GM21360 (cell line): ENCODE measurements at regions not wholly inside any gene's neighbourhood (a gene's known extent, or its start where the extent isn't known, plus 50 kb on each side); places are given as distances from the start of the nearest gene placed in this dataset.
"Not testable (repeated sequence)": the region's sequence is repeated elsewhere in the genome, so short reads cannot be mapped to it uniquely, and the experiment has no call there.

Source experiments
- ATAC-seq: cut with Tn5 transposase; IDR thresholded peaks from one replicate; pipeline ENCODE4 v1.9.1; 2021; ENCODE audit warnings: mild to moderate bottlenecking, moderate library complexity; ENCODE audit not compliant: unreplicated experiment

- ATAC-seq, result no peak
Measured at GRCh38 chr20:12564979-12565378, 443.8 kb upstream of the SPTLC3 start.

GRCh38 chr20:12566596-12566995, 442.2 kb upstream of the SPTLC3 start:
- ATAC-seq, result no peak

DNA sequence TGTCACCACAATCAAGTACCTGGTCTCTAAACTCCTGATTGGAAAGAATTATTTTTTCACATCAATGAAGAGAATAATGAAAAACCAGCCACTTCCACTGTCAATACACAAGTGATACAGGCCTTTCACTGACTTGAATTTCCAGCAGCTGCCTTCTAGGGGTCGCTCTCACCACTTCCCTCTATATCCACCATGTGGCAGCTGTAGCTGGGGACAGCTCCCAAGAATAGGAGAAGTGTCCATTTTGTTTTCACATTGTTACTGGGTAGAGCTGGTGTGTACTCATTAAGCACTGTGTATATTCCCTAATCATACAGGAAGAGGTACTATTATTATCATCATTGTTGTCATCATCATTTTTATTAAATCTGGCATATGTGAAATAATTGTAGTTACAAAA, 438.4 kb upstream of the SPTLC3 start:
- no peak for ATAC-seq

GRCh38 chr20:12573442-12573841, 435.3 kb upstream of the SPTLC3 start:
- no peak for ATAC-seq

DNA sequence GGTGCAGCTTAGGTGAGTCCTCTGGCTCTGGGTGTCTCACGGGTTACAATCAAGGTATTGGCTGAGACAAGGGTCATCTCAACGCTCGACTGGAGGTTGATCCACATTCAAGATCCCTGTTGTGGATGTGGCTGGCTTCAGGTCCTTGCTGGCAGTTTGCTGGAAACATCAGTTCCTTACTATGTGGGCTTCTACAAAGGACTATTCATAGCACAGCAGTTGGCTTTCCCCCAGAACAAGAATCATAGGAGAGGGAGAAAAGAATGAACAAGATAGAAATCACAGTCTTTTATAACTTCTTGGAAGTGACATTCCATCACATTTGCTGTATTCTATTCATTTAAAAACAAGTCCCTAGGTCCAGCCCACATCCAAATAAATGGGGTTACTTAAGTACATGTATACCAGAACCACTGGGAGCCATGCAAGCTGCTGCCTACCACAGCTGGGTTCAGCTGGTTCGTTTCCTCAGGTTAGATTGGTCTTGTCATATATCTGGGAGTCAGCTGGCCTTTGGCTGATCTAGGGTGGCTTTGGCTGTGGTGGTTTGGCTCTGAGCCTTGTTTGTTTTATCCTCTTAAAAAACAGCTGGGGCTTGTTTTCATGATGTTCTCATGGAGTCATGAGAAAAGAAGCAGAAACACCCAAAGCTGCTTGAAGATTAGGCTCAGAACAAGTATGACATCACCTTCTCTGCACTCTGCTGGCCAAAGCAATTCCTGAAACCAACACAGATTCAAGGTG, 433.2 kb upstream of the SPTLC3 start:
- no peak for ATAC-seq

DNA sequence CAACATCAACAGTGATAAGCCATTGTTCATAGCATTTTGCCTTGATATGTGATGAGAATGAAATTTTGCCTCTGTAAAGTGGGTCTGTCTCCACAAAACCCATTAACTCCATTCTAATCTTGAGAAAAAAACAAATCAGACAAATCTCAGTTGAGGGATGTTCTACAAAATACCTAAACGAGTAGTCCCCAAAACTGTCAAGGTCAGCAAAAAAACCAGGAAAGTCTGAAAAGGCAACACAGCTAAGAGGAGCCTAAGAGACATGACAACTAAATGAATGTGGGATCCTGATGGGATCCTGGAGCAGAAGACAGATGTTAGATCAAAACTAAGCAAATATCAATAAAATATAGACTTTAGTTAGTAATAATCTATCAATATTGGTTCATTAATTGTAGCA, 431.6 kb upstream of the SPTLC3 start:
- no peak for ATAC-seq

- ATAC-seq, result no peak
Measured at GRCh38 chr20:12581644-12582289, 427.0 kb upstream of the SPTLC3 start.

DNA sequence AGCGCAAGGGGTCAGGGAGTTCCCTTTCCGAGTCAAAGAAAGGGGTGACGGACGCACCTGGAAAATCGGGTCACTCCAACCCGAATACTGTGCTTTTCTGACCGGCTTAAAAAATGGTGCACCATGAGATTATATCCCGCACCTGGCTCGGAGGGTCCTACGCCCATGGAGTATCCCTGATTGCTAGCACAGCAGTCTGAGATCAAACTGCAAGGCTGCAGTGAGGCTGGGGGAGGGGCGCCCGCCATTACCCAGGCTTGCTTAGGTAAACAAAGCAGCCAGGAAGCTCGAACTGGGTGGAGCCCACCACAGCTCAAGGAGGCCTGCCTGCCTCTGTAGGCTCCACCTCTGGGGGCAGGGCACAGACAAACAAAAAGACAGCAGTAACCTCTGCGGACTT, 426.1 kb upstream of the SPTLC3 start:
- not testable (repeated sequence) for ATAC-seq

GRCh38 chr20:12591949-12592470, 416.8 kb upstream of the SPTLC3 start:
- ATAC-seq, result no peak

DNA sequence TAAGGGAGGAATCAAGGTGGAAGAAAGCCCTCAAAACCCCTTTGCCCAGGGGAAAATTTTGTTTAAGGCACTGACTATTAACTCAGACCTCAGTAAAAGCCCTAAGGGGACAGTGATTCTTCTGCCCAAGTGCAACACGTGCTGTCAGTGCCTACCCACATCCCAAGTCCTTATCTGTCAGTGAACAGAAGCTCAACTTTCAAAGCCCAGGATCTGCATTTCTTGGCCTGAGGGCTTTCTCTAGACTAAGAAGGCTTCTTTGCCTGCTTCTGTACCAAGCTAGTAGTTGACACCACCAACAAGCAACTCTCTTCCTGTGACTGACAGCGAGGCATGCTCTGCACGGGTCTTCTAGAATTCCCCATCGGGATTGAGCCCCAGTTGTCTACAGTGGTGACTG, 416.0 kb upstream of the SPTLC3 start:
- ATAC-seq, result no peak

- ATAC-seq, result no peak
Measured at GRCh38 chr20:12593342-12593873, 415.4 kb upstream of the SPTLC3 start.

DNA sequence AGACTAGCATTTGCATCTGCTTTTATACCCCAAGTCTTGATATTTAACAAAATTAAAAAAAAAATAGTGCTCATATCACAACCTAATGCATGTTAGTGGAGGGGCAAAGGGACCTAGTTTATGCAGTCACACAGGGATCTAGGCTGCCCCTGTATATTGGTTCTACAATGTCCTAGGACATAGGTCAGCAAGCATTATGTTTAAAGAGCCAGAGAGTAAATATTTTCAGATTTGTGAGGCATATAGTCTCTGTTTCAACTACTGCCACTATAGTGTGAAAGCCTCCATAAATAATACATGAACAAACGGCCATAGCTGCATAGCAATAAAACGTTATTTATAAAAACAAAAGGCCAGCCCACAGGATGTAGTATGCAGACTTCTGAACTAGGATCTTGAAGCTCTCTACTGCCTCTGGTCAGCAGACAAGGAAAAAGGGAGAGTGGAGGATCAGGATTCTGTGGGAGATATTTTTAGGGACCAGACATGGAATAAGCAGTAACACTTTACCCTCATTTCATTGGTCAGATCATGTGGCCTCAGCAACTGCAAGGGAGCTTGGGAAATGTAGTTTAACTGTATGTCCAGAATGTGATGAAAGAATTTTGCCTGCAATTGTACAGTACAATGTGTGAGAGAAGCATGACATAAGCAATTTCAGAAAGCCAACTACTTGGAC, 414.2 kb upstream of the SPTLC3 start:
- ATAC-seq, result no peak

- no peak for ATAC-seq
Measured at GRCh38 chr20:12595841-12596240, 412.9 kb upstream of the SPTLC3 start.

- ATAC-seq, result no peak
Measured at GRCh38 chr20:12596863-12597262, 411.9 kb upstream of the SPTLC3 start.

GRCh38 chr20:12597551-12597950, 411.2 kb upstream of the SPTLC3 start:
- ATAC-seq, result no peak

- ATAC-seq, result no peak
Measured at GRCh38 chr20:12598894-12599293, 409.9 kb upstream of the SPTLC3 start.

- no peak for ATAC-seq
Measured at GRCh38 chr20:12599494-12599893, 409.3 kb upstream of the SPTLC3 start.

DNA sequence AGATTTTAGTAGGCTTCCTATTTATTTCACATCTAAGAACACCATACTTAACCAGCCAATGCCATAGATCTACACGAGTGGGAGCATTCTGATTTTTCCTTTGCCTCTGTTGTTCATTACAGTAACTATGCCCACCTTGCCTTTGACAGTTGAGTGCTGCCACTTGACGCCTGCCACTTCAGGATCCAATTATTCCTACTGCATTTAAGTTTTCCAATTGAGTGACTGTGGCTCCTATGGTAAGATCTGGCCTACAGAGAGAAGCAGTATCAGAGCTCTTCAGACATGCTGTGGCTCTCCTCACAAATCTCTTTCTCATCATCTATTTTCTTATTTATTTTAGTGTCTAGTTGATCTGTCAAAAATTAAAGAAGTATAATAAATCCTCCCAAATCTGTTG, 403.0 kb upstream of the SPTLC3 start:
- no peak for ATAC-seq

DNA sequence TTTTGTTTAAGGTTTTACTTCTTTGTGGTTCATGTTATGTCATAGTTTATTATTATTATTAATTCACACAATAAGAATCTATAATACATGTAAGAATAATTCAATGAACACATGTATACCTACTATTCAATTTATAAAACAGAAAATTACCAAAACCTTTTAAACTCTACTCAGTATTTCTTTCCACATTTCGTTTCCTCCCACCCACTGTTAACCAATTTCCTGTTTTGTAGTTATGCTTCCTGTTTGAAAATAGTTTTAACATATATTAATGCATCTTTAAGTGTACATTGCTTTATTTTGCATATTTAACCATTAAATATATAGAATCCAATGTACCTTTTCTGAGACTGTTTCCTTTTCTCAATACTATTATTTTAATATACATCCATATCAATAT, 397.9 kb upstream of the SPTLC3 start:
- ATAC-seq, result no peak

DNA sequence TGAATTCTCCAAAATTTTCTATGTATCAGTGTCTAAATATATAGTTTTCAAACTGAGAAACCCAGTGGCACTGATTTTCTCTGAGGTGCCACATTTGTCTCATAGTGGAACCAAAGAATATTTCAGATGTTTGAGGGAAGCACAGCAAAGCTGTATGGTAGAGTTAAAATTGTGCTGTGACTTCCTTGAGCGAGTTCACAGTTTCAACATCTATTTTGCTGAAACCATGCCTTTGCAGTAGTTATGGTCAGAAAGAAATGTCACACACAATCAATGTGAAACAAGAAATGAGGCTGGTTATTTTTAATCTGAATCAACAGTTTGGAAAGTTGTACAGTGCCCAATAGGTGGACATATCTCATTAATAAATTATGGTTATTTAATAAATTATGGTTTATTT, 394.0 kb upstream of the SPTLC3 start:
- no peak for ATAC-seq

- ATAC-seq, result no peak
Measured at GRCh38 chr20:12617076-12617475, 391.7 kb upstream of the SPTLC3 start.

DNA sequence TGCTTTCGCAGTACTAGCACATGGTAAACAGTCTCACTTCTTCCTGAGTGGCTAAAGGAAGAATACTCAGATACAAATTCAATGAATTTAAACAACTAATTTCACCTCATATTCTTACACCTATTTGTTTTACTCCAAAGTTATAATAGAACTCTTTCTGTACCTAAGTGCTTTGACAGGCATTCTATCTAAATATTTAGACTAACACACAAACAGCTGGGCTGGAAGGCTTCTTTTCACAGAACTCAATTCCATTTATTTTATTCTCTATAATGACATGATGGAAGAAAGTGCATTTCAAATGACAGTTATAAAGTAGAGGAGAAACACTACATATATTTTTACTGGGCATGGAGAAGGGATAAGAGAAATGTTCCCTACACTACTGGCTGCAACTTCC, 384.9 kb upstream of the SPTLC3 start:
- no peak for ATAC-seq
